Chondrocyte (in vitro differentiated cells): ENCODE measurements at regions not wholly inside any gene's neighbourhood (a gene's known extent, or its start where the extent isn't known, plus 50 kb on each side); places are given as distances from the start of the nearest gene placed in this dataset.

Experiments
- DNase-seq: peaks from one replicate; pipeline ENCODE4 v3.0.0; 2021; ENCODE audit warnings: mixed read lengths, low spot score
- H3K27ac Mint-ChIP-seq: one replicate; pipeline ENCODE4 v1.8.0; 2021; ENCODE audit warnings: mild to moderate bottlenecking, moderate library complexity, mixed read lengths; ENCODE audit not compliant: unreplicated experiment
- H3K27me3 Mint-ChIP-seq: 2 replicates; pipeline ENCODE4 v1.8.0; 2021; ENCODE audit warnings: low read depth, mixed read lengths
- H3K36me3 Mint-ChIP-seq: 2 replicates; pipeline ENCODE4 v1.8.0; 2021; ENCODE audit warnings: low read depth, mixed read lengths
- H3K4me1 Mint-ChIP-seq: 2 replicates; pipeline ENCODE4 v1.8.0; 2021; ENCODE audit warnings: low read depth, mild to moderate bottlenecking, mixed read lengths
- H3K4me3 Mint-ChIP-seq: one replicate; pipeline ENCODE4 v1.8.0; 2021; ENCODE audit warnings: mild to moderate bottlenecking, moderate library complexity, mixed read lengths; ENCODE audit not compliant: unreplicated experiment
- H3K9me3 Mint-ChIP-seq: 2 replicates; pipeline ENCODE4 v1.8.0; 2021; ENCODE audit warnings: low read depth, mixed read lengths
- CTCF ChIP-seq: fragments of 200-600 bp; sonication (generic); IDR thresholded peaks from 2 replicates; pipeline ENCODE4 v1.5.0; 2021; ENCODE audit warnings: antibody characterized with exemption, mild to moderate bottlenecking, moderate library complexity

- H3K4me1 Mint-ChIP-seq: no peaks in the 10 kb centered on the region
- H3K27me3 Mint-ChIP-seq: no peaks in the 10 kb centered on the region
- no peaks in the 10 kb centered on the region for H3K36me3 Mint-ChIP-seq
- H3K4me3 Mint-ChIP-seq: no peak overlapping the region
- H3K27ac Mint-ChIP-seq: no peak overlapping the region
- H3K9me3 Mint-ChIP-seq: peaks cover 5% of the 10 kb centered on the region
- no peak for DNase-seq
- TF ChIP-seq CTCF: no peak
These were observed 1946.7 kb upstream of the FLRT2 start for GRCh38 chr14:83583201-83583600.

DNA sequence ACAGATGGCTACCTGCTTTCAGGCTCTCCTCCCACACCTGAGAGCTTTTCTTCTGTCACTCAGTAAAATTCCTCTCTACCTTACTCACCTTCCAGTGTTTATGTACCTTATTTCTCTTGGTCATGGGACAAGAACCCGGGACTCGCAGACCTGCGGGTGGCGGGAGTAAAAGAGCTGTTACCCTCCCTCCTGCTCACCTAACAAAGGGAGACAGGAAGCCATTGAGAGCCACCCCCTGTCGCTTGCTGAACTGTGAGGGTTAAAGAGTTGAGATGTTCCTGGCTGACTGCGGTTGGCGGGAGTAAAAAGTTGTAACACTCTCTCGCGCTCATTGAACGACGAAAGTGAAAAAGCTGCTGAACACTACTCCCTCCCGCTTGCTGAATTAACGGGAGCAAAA, 1935.1 kb upstream of the FLRT2 start:
- no peak overlapping the region for H3K27ac Mint-ChIP-seq

GRCh38 chr14:83607682-83608081, 1922.3 kb upstream of the FLRT2 start:
- Mint-ChIP-seq H3K27ac (no peak overlapping the region), H3K4me1 (peaks cover 18% of the 10 kb centered on the region), H3K9me3 (peaks cover 30% of the 10 kb centered on the region), H3K4me3 (no peak overlapping the region), H3K27me3 (no peaks in the 10 kb centered on the region), H3K36me3 (peaks cover 5% of the 10 kb centered on the region)
- peak; percentile 72 for DNase-seq
- TF ChIP-seq CTCF: no peak

More for the DNA sequence above, 1935.1 kb upstream of the FLRT2 start:
- no peak for DNase-seq
- H3K4me3 Mint-ChIP-seq: no peak overlapping the region
- H3K36me3 Mint-ChIP-seq: no peaks in the 10 kb centered on the region
- TF ChIP-seq CTCF: no peak
- H3K9me3 Mint-ChIP-seq: no peaks in the 10 kb centered on the region
- H3K4me1 Mint-ChIP-seq: no peaks in the 10 kb centered on the region
- no peaks in the 10 kb centered on the region for H3K27me3 Mint-ChIP-seq

DNA sequence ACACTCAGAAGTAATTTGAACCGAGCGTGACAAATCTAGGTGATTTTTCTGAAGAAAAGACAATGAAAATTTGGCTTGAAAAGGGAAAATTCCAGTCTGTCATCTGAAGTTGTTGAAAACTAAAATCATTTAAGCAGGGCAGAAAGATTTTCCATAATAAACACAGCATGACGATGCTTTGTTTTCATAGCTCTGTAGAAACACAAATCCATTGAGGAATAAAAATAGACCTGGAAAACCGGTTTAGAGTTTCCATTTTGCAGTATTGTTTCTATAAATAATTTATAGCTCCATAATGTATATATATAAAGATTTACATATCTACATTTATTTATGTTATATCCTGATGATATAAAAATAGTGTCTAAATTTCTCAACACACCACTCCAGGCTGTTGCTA, 1918.5 kb upstream of the FLRT2 start:
- H3K27ac Mint-ChIP-seq: no peak overlapping the region
- H3K9me3 Mint-ChIP-seq: peaks cover 4% of the 10 kb centered on the region
- DNase-seq: no peak
- H3K36me3 Mint-ChIP-seq: no peaks in the 10 kb centered on the region
- H3K4me1 Mint-ChIP-seq: peaks cover 17% of the 10 kb centered on the region
- no peak overlapping the region for H3K4me3 Mint-ChIP-seq
- no peaks in the 10 kb centered on the region for H3K27me3 Mint-ChIP-seq
- no peak for TF ChIP-seq CTCF

DNA sequence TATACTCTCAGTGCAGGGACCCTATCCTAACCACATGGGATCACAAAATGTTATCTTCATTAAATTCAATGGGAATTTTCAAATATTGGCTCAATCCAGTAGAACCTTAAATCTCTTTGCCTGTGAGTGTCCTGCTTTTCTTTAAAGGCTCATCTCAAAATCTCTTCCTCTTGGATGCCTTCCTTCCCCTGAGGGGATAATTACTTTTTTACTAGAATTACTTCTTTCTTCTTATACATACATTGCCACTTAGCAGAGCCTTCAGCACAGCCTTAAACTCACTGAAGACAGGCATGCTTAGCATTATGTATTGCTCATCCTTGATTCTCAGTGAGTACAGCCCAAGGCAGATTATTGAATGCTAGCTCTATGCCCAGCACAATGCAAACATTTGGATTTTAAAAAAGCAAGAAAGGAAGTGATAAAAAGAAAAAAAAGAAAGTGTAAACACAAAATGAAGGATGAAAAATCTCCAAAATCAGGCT, 1918.0 kb upstream of the FLRT2 start:
- no peak for DNase-seq
- H3K27me3 Mint-ChIP-seq: no peaks in the 10 kb centered on the region
- H3K27ac Mint-ChIP-seq: no peak overlapping the region
- no peak for TF ChIP-seq CTCF
- H3K4me1 Mint-ChIP-seq: peaks cover 14% of the 10 kb centered on the region
- H3K36me3 Mint-ChIP-seq: no peaks in the 10 kb centered on the region
- no peak overlapping the region for H3K4me3 Mint-ChIP-seq
- no peaks in the 10 kb centered on the region for H3K9me3 Mint-ChIP-seq
